ENCODE measurements at regions not wholly inside any gene's neighbourhood (a gene's known extent, or its start where the extent isn't known, plus 50 kb on each side); places are given as distances from the start of the nearest gene placed in this dataset.

DNA sequence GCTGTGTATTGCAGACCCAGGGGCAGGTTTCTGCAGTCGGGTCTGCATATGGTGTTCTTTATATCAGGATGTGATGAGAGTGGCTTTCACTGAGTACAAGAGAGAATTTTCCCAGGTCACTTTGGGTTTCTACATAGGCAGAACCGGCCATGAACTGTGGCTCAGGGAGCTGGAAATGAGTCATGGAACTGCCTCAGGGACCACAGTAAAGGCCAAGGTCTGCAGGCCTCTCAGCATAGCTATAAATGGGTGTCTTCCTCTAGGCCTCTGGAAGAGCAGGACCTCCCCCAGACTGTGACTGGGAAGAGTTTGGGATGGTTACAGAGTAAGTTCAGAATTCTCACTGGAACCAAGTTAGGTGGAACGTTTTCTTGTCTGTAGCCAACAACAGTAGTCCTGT lies 51.8 kb upstream of the ZNF681 start (continued):
- TF ChIP-seq, protein P1, sequence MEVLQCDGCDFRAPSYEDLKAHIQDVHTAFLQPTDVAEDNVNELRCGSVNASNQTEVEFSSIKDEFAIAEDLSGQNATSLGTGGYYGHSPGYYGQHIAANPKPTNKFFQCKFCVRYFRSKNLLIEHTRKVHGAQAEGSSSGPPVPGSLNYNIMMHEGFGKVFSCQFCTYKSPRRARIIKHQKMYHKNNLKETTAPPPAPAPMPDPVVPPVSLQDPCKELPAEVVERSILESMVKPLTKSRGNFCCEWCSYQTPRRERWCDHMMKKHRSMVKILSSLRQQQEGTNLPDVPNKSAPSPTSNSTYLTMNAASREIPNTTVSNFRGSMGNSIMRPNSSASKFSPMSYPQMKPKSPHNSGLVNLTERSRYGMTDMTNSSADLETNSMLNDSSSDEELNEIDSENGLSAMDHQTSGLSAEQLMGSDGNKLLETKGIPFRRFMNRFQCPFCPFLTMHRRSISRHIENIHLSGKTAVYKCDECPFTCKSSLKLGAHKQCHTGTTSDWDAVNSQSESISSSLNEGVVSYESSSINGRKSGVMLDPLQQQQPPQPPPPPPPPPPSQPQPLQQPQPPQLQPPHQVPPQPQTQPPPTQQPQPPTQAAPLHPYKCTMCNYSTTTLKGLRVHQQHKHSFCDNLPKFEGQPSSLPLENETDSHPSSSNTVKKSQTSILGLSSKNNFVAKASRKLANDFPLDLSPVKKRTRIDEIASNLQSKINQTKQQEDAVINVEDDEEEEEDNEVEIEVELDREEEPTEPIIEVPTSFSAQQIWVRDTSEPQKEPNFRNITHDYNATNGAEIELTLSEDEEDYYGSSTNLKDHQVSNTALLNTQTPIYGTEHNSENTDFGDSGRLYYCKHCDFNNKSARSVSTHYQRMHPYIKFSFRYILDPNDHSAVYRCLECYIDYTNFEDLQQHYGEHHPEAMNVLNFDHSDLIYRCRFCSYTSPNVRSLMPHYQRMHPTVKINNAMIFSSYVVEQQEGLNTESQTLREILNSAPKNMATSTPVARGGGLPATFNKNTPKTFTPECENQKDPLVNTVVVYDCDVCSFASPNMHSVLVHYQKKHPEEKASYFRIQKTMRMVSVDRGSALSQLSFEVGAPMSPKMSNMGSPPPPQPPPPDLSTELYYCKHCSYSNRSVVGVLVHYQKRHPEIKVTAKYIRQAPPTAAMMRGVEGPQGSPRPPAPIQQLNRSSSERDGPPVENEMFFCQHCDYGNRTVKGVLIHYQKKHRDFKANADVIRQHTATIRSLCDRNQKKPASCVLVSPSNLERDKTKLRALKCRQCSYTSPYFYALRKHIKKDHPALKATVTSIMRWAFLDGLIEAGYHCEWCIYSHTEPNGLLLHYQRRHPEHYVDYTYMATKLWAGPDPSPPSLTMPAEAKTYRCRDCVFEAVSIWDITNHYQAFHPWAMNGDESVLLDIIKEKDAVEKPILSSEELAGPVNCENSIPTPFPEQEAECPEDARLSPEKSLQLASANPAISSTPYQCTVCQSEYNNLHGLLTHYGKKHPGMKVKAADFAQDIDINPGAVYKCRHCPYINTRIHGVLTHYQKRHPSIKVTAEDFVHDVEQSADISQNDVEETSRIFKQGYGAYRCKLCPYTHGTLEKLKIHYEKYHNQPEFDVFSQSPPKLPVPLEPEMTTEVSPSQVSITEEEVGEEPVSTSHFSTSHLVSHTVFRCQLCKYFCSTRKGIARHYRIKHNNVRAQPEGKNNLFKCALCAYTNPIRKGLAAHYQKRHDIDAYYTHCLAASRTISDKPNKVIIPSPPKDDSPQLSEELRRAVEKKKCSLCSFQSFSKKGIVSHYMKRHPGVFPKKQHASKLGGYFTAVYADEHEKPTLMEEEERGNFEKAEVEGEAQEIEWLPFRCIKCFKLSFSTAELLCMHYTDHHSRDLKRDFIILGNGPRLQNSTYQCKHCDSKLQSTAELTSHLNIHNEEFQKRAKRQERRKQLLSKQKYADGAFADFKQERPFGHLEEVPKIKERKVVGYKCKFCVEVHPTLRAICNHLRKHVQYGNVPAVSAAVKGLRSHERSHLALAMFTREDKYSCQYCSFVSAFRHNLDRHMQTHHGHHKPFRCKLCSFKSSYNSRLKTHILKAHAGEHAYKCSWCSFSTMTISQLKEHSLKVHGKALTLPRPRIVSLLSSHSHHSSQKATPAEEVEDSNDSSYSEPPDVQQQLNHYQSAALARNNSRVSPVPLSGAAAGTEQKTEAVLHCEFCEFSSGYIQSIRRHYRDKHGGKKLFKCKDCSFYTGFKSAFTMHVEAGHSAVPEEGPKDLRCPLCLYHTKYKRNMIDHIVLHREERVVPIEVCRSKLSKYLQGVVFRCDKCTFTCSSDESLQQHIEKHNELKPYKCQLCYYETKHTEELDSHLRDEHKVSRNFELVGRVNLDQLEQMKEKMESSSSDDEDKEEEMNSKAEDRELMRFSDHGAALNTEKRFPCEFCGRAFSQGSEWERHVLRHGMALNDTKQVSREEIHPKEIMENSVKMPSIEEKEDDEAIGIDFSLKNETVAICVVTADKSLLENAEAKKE (CRISPR knock-in tag; IDR thresholded peaks at IDR 0.05): no peak
- TF ChIP-seq, protein P2, sequence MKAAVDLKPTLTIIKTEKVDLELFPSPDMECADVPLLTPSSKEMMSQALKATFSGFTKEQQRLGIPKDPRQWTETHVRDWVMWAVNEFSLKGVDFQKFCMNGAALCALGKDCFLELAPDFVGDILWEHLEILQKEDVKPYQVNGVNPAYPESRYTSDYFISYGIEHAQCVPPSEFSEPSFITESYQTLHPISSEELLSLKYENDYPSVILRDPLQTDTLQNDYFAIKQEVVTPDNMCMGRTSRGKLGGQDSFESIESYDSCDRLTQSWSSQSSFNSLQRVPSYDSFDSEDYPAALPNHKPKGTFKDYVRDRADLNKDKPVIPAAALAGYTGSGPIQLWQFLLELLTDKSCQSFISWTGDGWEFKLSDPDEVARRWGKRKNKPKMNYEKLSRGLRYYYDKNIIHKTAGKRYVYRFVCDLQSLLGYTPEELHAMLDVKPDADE (IDR thresholded peaks at IDR 0.05): no peak
- TF ChIP-seq NANOG (IDR thresholded peaks at IDR 0.05; ENCODE audit: borderline replicate concordance): no peak
- no peak for TF ChIP-seq ZNF114 (CRISPR knock-in tag; IDR thresholded peaks at IDR 0.05)
- no peak for TF ChIP-seq JUNB (IDR thresholded peaks at IDR 0.05; ENCODE audit: unreplicated experiment)
